Stimulated activated memory B cell treated with anti-CD40 and anti-IgM and Interleukin-4, amounts not matched to agents 10 μg/mL and 1 μg/mL and 100 μg/mL, for 72 hours (primary cell): ENCODE measurements at regions not wholly inside any gene's neighbourhood (a gene's known extent, or its start where the extent isn't known, plus 50 kb on each side); places are given as distances from the start of the nearest gene placed in this dataset.
"Not testable (repeated sequence)": the region's sequence is repeated elsewhere in the genome, so short reads cannot be mapped to it uniquely, and the experiment has no call there.

ENCODE experiments used
- ATAC-seq: fragments of 150-1000 bp; cut with Tn5 transposase; 2 replicates; pipeline ENCODE4 v1.10.0; 2021
- H3K27ac Mint-ChIP-seq: one replicate; pipeline ENCODE4 v1.8.0; 2022; ENCODE audit warnings: mild to moderate bottlenecking, mixed read lengths
- H3K27me3 Mint-ChIP-seq: one replicate; pipeline ENCODE4 v1.8.0; 2022; ENCODE audit warnings: mixed read lengths
- H3K36me3 Mint-ChIP-seq: one replicate; pipeline ENCODE4 v1.8.0; 2022; ENCODE audit warnings: mixed read lengths
- H3K4me1 Mint-ChIP-seq: one replicate; pipeline ENCODE4 v1.8.0; 2022; ENCODE audit warnings: mixed read lengths
- H3K4me3 Mint-ChIP-seq: one replicate; pipeline ENCODE4 v1.8.0; 2022; ENCODE audit warnings: mild to moderate bottlenecking, moderate library complexity, mixed read lengths
- H3K9me3 Mint-ChIP-seq: one replicate; pipeline ENCODE4 v1.8.0; 2022; ENCODE audit warnings: mixed read lengths

- H3K9me3 Mint-ChIP-seq, H3K36me3 Mint-ChIP-seq, H3K4me3 Mint-ChIP-seq, H3K27ac Mint-ChIP-seq, ATAC-seq, H3K27me3 Mint-ChIP-seq, H3K4me1 Mint-ChIP-seq: not testable (repeated sequence)
These were observed 2999.5 kb upstream of the TEKT4 start for GRCh38 chr2:91871716-91872115.

GRCh38 chr2:91873416-91873815 is 2997.8 kb upstream of the TEKT4 start:
- H3K4me3 Mint-ChIP-seq, H3K27me3 Mint-ChIP-seq, H3K27ac Mint-ChIP-seq, H3K36me3 Mint-ChIP-seq, H3K9me3 Mint-ChIP-seq, H3K4me1 Mint-ChIP-seq, ATAC-seq: not testable (repeated sequence)

GRCh38 chr2:91877658-91878210 is 2993.5 kb upstream of the TEKT4 start:
- ATAC-seq, H3K4me1 Mint-ChIP-seq, H3K27ac Mint-ChIP-seq, H3K4me3 Mint-ChIP-seq, H3K9me3 Mint-ChIP-seq, H3K27me3 Mint-ChIP-seq, H3K36me3 Mint-ChIP-seq: not testable (repeated sequence)

GRCh38 chr2:91895091-91895490 is 2976.1 kb upstream of the TEKT4 start:
- H3K4me3 Mint-ChIP-seq, H3K27me3 Mint-ChIP-seq, H3K27ac Mint-ChIP-seq, ATAC-seq, H3K4me1 Mint-ChIP-seq, H3K9me3 Mint-ChIP-seq, H3K36me3 Mint-ChIP-seq: not testable (repeated sequence)

GRCh38 chr2:91917602-91918001 is 2953.6 kb upstream of the TEKT4 start:
- H3K27ac Mint-ChIP-seq, H3K4me1 Mint-ChIP-seq, H3K4me3 Mint-ChIP-seq, ATAC-seq, H3K36me3 Mint-ChIP-seq, H3K27me3 Mint-ChIP-seq, H3K9me3 Mint-ChIP-seq: not testable (repeated sequence)
